GM12864 (cell line): ENCODE measurements at regions not wholly inside any gene's neighbourhood (a gene's known extent, or its start where the extent isn't known, plus 50 kb on each side); places are given as distances from the start of the nearest gene placed in this dataset.

Experiments
- DNase-seq: peaks from one replicate; pipeline ENCODE4 v3.0.0-alpha.2; 2011; ENCODE audit warnings: low read depth
- H3K4me3 ChIP-seq: 2 replicates; pipeline ENCODE4 v1.5.1; 2011; ENCODE audit warnings: mild to moderate bottlenecking, low read depth, low read length, control low read depth
- TF ChIP-seq, protein P1 (sequence below): IDR thresholded peaks from 2 replicates; pipeline ENCODE4 v1.5.1; 2011; ENCODE audit warnings: low read depth, mild to moderate bottlenecking, moderate library complexity, low read length, control low read depth, inconsistent platforms; ENCODE audit errors: missing control alignments

DNA sequence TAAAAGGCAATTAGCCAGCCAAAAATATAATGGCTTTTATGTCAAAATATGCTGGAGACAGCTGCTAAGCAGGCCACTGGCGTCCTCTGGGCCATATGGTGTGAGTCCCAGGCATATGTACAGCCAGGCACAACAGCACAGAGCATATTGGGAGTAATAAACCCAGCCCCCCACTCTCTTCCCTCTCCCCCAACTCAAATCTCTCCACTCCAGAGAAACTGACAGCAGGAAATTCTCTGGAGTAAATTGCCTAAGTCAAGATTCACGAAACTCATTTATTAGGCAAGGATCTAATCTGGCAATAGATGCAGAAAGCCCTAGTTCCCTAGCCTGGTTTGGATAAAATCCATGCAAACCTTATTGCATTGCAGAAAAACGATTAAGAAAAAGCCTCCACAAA is 147.9 kb upstream of the SEL1L start:
- DNase-seq: no peak
- H3K4me3 ChIP-seq: no peak overlapping the region
- TF ChIP-seq, protein P1, sequence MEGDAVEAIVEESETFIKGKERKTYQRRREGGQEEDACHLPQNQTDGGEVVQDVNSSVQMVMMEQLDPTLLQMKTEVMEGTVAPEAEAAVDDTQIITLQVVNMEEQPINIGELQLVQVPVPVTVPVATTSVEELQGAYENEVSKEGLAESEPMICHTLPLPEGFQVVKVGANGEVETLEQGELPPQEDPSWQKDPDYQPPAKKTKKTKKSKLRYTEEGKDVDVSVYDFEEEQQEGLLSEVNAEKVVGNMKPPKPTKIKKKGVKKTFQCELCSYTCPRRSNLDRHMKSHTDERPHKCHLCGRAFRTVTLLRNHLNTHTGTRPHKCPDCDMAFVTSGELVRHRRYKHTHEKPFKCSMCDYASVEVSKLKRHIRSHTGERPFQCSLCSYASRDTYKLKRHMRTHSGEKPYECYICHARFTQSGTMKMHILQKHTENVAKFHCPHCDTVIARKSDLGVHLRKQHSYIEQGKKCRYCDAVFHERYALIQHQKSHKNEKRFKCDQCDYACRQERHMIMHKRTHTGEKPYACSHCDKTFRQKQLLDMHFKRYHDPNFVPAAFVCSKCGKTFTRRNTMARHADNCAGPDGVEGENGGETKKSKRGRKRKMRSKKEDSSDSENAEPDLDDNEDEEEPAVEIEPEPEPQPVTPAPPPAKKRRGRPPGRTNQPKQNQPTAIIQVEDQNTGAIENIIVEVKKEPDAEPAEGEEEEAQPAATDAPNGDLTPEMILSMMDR: no peak

DNA sequence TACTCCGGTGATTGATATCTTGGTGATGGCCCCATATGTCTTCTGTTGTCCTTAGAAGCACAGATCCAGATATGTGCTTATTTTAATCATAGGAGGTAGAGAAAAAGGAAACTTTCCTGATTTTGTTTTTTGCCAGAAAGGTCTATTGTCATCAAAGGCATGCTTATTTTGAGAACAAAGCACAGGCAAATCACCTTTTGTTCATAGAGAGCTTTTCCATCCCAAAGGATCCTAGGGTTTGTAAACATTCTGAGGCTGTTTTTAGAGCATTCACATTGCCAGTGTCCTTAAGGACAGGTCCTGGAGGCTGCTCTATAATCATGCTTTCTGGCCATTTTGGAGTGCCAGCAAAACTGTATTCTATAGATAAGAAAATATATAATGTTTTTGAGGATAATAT is 148.5 kb upstream of the SEL1L start:
- DNase-seq: no peak
- TF ChIP-seq, protein P1: no peak
- H3K4me3 ChIP-seq: no peak overlapping the region

DNA sequence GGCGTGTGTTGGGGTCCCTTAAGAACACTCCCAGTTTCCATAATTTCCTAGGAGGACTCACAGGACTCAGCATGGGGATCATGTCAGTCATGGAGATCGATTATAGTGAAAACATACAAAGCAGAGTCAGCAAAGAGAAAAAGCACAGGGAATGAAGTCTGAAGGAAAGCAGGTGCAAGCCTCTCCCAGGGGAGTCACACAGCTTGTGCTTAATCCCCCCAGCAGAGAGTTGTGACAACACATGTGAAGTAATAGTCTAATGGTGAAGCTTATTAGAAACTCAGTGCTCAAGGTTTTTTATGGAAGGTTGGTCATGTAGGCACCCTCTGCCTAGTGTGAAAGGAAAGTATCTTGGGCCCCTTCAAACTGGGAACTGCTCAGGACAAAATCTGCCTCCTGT is 149.0 kb upstream of the SEL1L start:
- TF ChIP-seq, protein P1: no peak
- no peak for DNase-seq
- no peak overlapping the region for H3K4me3 ChIP-seq

DNA sequence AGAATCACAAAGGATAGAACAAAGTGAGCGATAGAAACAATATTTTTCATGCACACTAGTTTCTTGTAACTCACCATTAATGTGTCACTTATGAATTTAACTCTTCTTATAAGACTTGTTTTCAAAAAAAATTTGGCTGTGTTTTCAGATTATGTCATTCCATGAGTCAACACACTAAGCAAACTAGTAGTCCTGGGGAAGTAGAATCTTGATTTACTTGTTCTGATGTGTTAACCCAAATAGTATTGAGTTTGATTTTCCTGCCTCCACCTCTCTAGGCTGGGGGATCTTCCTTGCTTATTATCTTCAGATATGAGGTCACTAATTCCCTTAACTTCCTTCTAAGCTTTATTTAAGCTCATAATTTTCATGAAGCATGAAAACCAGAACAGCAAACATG is 151.0 kb upstream of the SEL1L start:
- H3K4me3 ChIP-seq: no peak overlapping the region
- no peak for DNase-seq
- TF ChIP-seq, protein P1: no peak

DNA sequence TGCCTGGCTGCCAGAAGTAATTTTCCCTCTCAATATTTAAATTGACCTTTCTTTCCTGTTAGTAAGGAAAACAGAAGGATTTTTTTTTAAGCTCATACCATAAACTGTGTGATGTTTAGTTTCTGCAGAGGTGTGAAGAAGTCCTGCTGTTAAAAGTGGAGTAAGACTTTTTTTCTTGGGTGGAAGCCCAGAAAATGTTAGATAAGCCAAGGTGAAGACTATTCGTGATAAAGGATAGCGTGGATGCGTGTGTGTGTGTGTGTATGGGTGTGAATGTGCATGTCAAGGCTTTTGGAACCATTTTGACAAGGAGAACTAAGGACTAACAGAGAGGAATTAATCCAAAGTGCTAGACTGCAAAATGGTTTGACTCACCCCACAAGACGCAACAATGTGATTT is 152.9 kb upstream of the SEL1L start:
- TF ChIP-seq, protein P1: no peak
- H3K4me3 ChIP-seq: no peak overlapping the region
- no peak for DNase-seq

DNA sequence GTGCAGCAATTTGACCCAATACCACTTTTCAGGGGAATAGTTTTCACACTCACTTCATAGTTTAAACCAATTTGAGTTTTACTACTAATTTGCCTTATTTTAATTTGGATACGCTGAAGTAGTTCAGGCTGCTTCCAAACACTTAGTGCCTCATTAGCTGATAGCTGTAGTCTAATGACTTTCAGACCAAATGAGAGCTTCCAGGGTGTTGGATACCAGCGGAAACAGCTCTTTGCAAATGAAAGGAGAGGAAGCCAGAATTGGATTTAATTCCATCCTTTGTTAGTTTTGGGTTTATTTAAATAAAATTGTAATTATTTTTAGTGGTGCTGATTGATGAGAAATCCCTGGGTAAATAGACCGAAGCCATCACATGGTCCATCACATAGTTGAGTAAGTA is 158.3 kb upstream of the SEL1L start:
- TF ChIP-seq, protein P1: no peak
- no peak for DNase-seq
- no peak overlapping the region for H3K4me3 ChIP-seq

DNA sequence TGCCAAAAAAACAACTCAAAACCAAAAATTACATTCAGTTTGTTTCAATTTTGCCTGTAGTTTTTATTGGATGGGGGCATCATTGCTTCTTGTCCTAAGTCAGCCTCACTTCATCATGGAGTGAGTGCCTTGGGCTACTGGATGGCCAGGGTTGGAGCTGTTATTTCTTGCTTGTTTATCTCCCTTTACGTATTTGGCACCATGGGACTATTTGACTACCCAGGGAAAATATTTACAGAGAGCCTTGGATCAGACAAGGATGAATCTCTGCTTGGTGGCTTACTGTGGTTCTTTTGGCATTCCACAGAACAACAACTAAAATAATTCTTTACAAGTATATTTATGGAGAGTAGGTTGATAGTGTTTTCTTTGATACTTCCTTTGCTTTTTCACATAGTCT is 160.8 kb upstream of the SEL1L start:
- no peak overlapping the region for H3K4me3 ChIP-seq
- DNase-seq: no peak
- TF ChIP-seq, protein P1: no peak
